B cell (primary cell): ENCODE measurements at regions not wholly inside any gene's neighbourhood (a gene's known extent, or its start where the extent isn't known, plus 50 kb on each side); places are given as distances from the start of the nearest gene placed in this dataset.

Experiments
- ATAC-seq: fragments of 200-7000 bp; cut with Tn5 transposase; one replicate; pipeline ENCODE4 v1.10.0; 2021; ENCODE audit warnings: low read depth, mild to moderate bottlenecking, moderate number of reproducible peaks, moderate library complexity
- CTCF ChIA-PET: fragments of 350-600 bp; sonication (Branson Sonifier 250); formaldehyde crosslinking; loops from one replicate; lab custom pipeline; 2021; ENCODE audit warnings: antibody characterized with exemption, inconsistent platforms; lab: Charles Lee
- POLR2A ChIA-PET: fragments of 350-600 bp; sonication (Branson Sonifier 250); formaldehyde crosslinking; loops from one replicate; lab custom pipeline; 2021; ENCODE audit warnings: antibody characterized with exemption; lab: Charles Lee
- DNase-seq: peaks from one replicate; pipeline ENCODE4 v3.0.0; 2013
- H2AFZ ChIP-seq: 2 replicates; pipeline ENCODE4 v1.6.1; 2012; ENCODE audit warnings: mild to moderate bottlenecking, low read depth, low read length; ENCODE audit not compliant: insufficient read depth, poor library complexity, severe bottlenecking
- H3K27ac ChIP-seq, 2 donors: 1 replicate in 1 of 2; 2 replicates in 1 of 2; pipeline ENCODE4 v1.5.1; 2012 to 2013; ENCODE audit warnings: low read length in 2 of 2, mild to moderate bottlenecking in 2 of 2, moderate library complexity in 1 of 2
- H3K27me3 ChIP-seq, 4 experiments: fragments of 200-600 bp in 1 of 4; sonication (generic) in 1 of 4; replicated peaks in 1 of 4; 1 replicate in 2 of 4; 2 replicates in 2 of 4; pipeline versions ENCODE4 v1.6.1 to v1.7.0; 2013 to 2016; ENCODE audit warnings: low read length in 3 of 4, mild to moderate bottlenecking in 2 of 4, mixed read lengths in 1 of 4, moderate library complexity in 1 of 4; ENCODE audit not compliant: insufficient read depth in 4 of 4, control insufficient read depth in 3 of 4; ENCODE audit errors: control extremely low read depth in 1 of 4
- H3K36me3 ChIP-seq, 2 experiments: replicated peaks in 1 of 2; 1 replicate in 1 of 2; 2 replicates in 1 of 2; pipeline versions ENCODE4 v1.6.1 to v1.7.1; 2013; ENCODE audit warnings: low read length in 1 of 2; ENCODE audit not compliant: insufficient read depth in 2 of 2, control insufficient read depth in 1 of 2; ENCODE audit errors: control extremely low read depth in 1 of 2, extremely low read depth in 1 of 2
- H3K4me1 ChIP-seq, 2 donors: fragments of 200-600 bp in 1 of 2; sonication (generic) in 1 of 2; 1 replicate in 1 of 2; 2 replicates in 1 of 2; pipeline versions ENCODE4 v1.5.1 to v1.6.1; 2013 to 2017; ENCODE audit warnings: low read length in 2 of 2; ENCODE audit not compliant: control insufficient read depth in 2 of 2, insufficient read depth in 2 of 2
- H3K4me2 ChIP-seq: replicated peaks from 2 replicates; pipeline ENCODE3; 2012; ENCODE audit warnings: mild to moderate bottlenecking, low read depth, low read length; ENCODE audit not compliant: poor library complexity, severe bottlenecking
- H3K4me3 ChIP-seq, 5 experiments: fragments of 200-600 bp in 1 of 5; sonication (generic) in 1 of 5; 1 replicate in 3 of 5; 2 replicates in 2 of 5; pipeline versions ENCODE4 v1.5.1 to v1.7.0; 2011 to 2016; ENCODE audit warnings: low read length in 4 of 5, mild to moderate bottlenecking in 4 of 5, low read depth in 2 of 5, control low read depth in 1 of 5, moderate library complexity in 1 of 5; ENCODE audit not compliant: insufficient read depth in 1 of 5; ENCODE audit errors: control extremely low read depth in 1 of 5, extremely low read depth in 1 of 5
- H3K79me2 ChIP-seq: fragments of 200-600 bp; sonication (generic); one replicate; pipeline ENCODE4 v1.6.0; 2016; ENCODE audit warnings: low read length; ENCODE audit not compliant: control insufficient read depth, insufficient read depth
- H3K9ac ChIP-seq: fragments of 200-600 bp; sonication (generic); 2 replicates; pipeline ENCODE4 v1.6.1; 2017; ENCODE audit warnings: mild to moderate bottlenecking, low read length, moderate library complexity
- H3K9me3 ChIP-seq, 3 donors: one replicate each; pipeline versions ENCODE4 v1.6.1 to v1.7.1; 2013; ENCODE audit warnings: low read length in 2 of 3; ENCODE audit not compliant: control insufficient read depth in 2 of 3, insufficient read depth in 1 of 3; ENCODE audit errors: control extremely low read depth in 1 of 3
- H4K20me1 ChIP-seq: 2 replicates; pipeline ENCODE4 v1.6.0; 2012; ENCODE audit warnings: mild to moderate bottlenecking, low read length; ENCODE audit not compliant: insufficient read depth, control insufficient read depth, poor library complexity, severe bottlenecking
- H3K27ac Mint-ChIP-seq: one replicate; pipeline ENCODE4 v1.8.0; 2021; ENCODE audit warnings: mixed read lengths
- H3K27me3 Mint-ChIP-seq: one replicate; pipeline ENCODE4 v1.8.0; 2021; ENCODE audit warnings: mixed read lengths
- H3K4me1 Mint-ChIP-seq: one replicate; pipeline ENCODE4 v1.8.0; 2021; ENCODE audit warnings: mixed read lengths
- H3K4me3 Mint-ChIP-seq: one replicate; pipeline ENCODE4 v1.8.0; 2021; ENCODE audit warnings: mixed read lengths
- H3K9me3 Mint-ChIP-seq: one replicate; pipeline ENCODE4 v1.8.0; 2022; ENCODE audit warnings: mixed read lengths; ENCODE audit not compliant: insufficient read depth
- CTCF ChIP-seq: fragments of 200-600 bp; IDR thresholded peaks from one replicate; pipeline ENCODE4 v1.8.0; 2022; ENCODE audit warnings: antibody characterized with exemption, mild to moderate bottlenecking
- EZH2 ChIP-seq: IDR thresholded peaks from 2 replicates; pipeline ENCODE4 v1.6.1; 2012; ENCODE audit warnings: borderline replicate concordance, low read depth, mild to moderate bottlenecking, moderate library complexity, low read length; ENCODE audit not compliant: insufficient read depth, poor library complexity, severe bottlenecking
- WGBS: methylation state at CpG from one replicate; pipeline ENCODE4 v1.1.5; 2013; ENCODE audit warnings: missing lambda C conversion rate; ENCODE audit not compliant: insufficient coverage; 5-methylcytosine and 5-hydroxymethylcytosine counted together
- intact Hi-C: fragments of 100-400 bp; cut with micrococcal nuclease; formaldehyde crosslinking; loops from one replicate; pipeline ENCODE4 v1.10.0; 2022

- H3K9me3 Mint-ChIP-seq: peaks cover 6% of the 10 kb centered on the region
- no peak overlapping the region for H3K27ac ChIP-seq
- no peak overlapping the region for H3K9ac ChIP-seq
- 97% methylated on average over 10 of the region's 10 CpGs for WGBS
- no peak overlapping the region for H3K27ac Mint-ChIP-seq
- H3K27me3 ChIP-seq: no peaks in the 10 kb centered on the region
- no peak overlapping the region for H3K4me2 ChIP-seq
- no peak for TF ChIP-seq CTCF
- no peak for TF ChIP-seq EZH2
- no peak for ATAC-seq
- H3K4me1 Mint-ChIP-seq: no peaks in the 10 kb centered on the region
- H3K36me3 ChIP-seq: no peaks in the 10 kb centered on the region
- peaks cover 0 to 27% (median 2%) of the 10 kb centered on the region in 3 donors for H3K9me3 ChIP-seq
- intact Hi-C loops: no loop called here
- POLR2A ChIA-PET: no interaction called here
- DNase-seq: no peak
- no peaks in the 10 kb centered on the region for H4K20me1 ChIP-seq
- H3K27me3 Mint-ChIP-seq: peaks cover 4% of the 10 kb centered on the region
- no peak overlapping the region for H2AFZ ChIP-seq
- H3K4me3 Mint-ChIP-seq: no peak overlapping the region
- no peaks in the 10 kb centered on the region for H3K79me2 ChIP-seq
- CTCF ChIA-PET: no interaction called here
- no peaks in the 10 kb centered on the region for H3K4me1 ChIP-seq
- no peak overlapping the region for H3K4me3 ChIP-seq
These were observed 228.4 kb downstream of the TEX29 start for GRCh38 chr13:111548805-111549204.

GRCh38 chr13:111549464-111549863 is 229.0 kb downstream of the TEX29 start:
- Histone ChIP-seq H3K4me1 (no peaks in the 10 kb centered on the region), H3K27ac (no peak overlapping the region), H3K9ac (no peak overlapping the region), H3K4me3 (no peak overlapping the region), H4K20me1 (no peaks in the 10 kb centered on the region), H3K9me3 (peaks cover 0 to 23% (median 2%) of the 10 kb centered on the region in 3 donors), H3K36me3 (no peaks in the 10 kb centered on the region), H2AFZ (no peak overlapping the region), H3K27me3 (no peaks in the 10 kb centered on the region), H3K4me2 (no peak overlapping the region), H3K79me2 (no peaks in the 10 kb centered on the region)
- Mint-ChIP-seq H3K27ac (no peak overlapping the region), H3K4me1 (no peaks in the 10 kb centered on the region), H3K9me3 (peaks cover 3% of the 10 kb centered on the region), H3K4me3 (no peak overlapping the region), H3K27me3 (peaks cover 4% of the 10 kb centered on the region)
- DNase-seq (no peak), ATAC-seq (no peak)
- POLR2A ChIA-PET: no interaction called here
- no peak for TF ChIP-seq CTCF
- CTCF ChIA-PET: no interaction called here
- 90% methylated on average over 1 of the region's 2 CpGs for WGBS
- intact Hi-C loops: no loop called here
